GM12892 (cell line): ENCODE measurements at regions not wholly inside any gene's neighbourhood (a gene's known extent, or its start where the extent isn't known, plus 50 kb on each side); places are given as distances from the start of the nearest gene placed in this dataset.

Experiments used
- DNase-seq: peaks from one replicate; pipeline ENCODE4 v3.0.0; 2011; ENCODE audit not compliant: insufficient read length
- FAIRE-seq: peaks from 2 replicates; lab custom pipeline; 2011; peaks lifted over from hg19 to GRCh38; lab: Jason Lieb, UNC
- POLR2A ChIP-seq: IDR thresholded peaks from 2 replicates; pipeline ENCODE4 v1.6.1; 2011; ENCODE audit warnings: low read depth, low read length, control low read depth
- POLR2AphosphoS5 ChIP-seq: IDR thresholded peaks from 2 replicates; pipeline ENCODE4 v1.6.1; 2011; ENCODE audit warnings: low read depth, low read length, control low read depth
- TAF1 ChIP-seq: IDR thresholded peaks from 2 replicates; pipeline ENCODE4 v1.6.1; 2011; ENCODE audit warnings: low read depth, mild to moderate bottlenecking, control low read depth, low read length, borderline replicate concordance

- TF ChIP-seq POLR2AphosphoS5 = no peak
- no peak for TF ChIP-seq POLR2A
- TF ChIP-seq TAF1 = no peak
- DNase-seq (no peak), FAIRE-seq (no peak)
Measured at GRCh38 chr13:79660361-79660760, 179.4 kb downstream of the NDFIP2 start.

DNA sequence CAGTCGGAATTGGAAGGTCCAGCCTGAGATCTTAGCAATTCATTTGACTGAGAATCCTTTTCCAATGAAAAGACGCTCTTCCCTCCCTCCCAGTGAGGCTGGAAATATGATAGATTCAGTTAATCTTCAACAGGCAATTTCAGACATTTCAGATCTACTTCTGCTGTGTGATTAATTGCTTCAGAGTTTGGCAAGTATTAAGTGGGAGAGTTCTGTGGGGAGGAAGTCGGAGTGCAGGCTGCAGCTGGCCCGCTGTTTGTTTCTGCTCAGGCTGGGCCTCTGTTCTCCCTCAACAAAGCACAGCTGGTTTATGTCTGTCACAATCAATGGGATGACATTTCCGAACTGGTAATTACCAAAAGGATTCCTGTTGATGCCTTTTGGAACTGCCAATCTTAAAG, 178.2 kb downstream of the NDFIP2 start:
- TF ChIP-seq POLR2AphosphoS5 (no peak), TAF1 (no peak), POLR2A (no peak)
- no peak for DNase-seq
- no peak for FAIRE-seq

DNA sequence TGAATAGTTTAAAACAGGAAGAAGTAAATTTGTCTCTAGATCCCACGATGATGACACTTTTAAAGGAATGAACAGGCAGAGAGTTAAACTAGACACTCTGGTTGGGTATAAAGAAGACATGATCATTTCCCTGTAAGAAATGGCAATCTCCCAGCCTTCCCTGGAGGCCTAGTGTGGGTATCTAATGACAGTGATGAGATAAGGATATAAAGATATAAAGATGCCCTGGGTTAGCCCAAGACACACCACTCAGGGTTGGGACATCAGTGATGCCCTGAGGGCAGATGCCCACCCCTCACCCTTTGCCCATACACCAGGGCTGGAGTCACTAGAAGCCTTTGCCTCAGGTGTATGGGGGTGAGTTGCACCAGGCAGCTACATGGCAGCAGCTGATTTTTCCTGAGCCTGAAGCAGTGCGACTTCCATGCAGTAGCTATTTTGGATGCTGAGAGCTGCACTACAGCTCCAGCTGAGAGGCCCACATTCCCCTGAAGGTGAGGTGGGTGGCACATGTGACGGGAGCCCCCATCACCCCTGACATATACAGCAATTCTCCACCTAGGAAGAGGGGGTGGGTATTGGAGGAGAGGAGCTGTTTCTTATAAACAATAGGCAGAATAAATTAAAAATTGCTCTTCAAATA, 177.5 kb downstream of the NDFIP2 start:
- TF ChIP-seq POLR2A (no peak), POLR2AphosphoS5 (no peak), TAF1 (no peak)
- no peak for DNase-seq
- no peak for FAIRE-seq

GRCh38 chr13:79655509-79655908, 174.6 kb downstream of the NDFIP2 start:
- DNase-seq (no peak), FAIRE-seq (no peak)
- TF ChIP-seq POLR2A (no peak), POLR2AphosphoS5 (no peak), TAF1 (no peak)

GRCh38 chr13:79654520-79654919, 173.6 kb downstream of the NDFIP2 start:
- TF ChIP-seq POLR2AphosphoS5 (no peak), POLR2A (no peak), TAF1 (no peak)
- FAIRE-seq (no peak), DNase-seq (no peak)

- TF ChIP-seq POLR2AphosphoS5 (no peak), POLR2A (no peak), TAF1 (no peak)
- FAIRE-seq (no peak), DNase-seq (no peak)
Measured at GRCh38 chr13:79650688-79651087, 169.7 kb downstream of the NDFIP2 start.

DNA sequence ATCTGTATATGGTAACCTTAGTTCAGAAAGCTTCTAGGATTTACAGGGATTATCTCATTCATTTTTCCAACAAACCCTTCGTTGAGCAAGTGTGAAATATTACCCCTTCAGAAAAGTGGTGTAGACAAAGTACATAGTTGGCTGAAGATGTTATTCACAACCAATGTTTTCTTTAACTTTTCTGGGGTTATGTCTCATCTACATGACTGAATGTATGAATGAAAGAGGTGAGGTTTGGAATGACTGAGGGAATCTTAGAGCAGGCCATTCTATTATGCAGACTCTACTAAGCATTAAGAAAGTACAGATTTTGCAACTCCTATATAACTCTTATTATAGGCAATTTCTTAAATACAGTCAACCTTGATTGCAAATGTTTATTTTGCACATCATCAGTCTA, 167.2 kb downstream of the NDFIP2 start:
- DNase-seq (no peak), FAIRE-seq (no peak)
- TF ChIP-seq TAF1 (no peak), POLR2A (no peak), POLR2AphosphoS5 (no peak)

- DNase-seq (no peak), FAIRE-seq (no peak)
Measured at GRCh38 chr13:79647533-79647932, 166.6 kb downstream of the NDFIP2 start.

DNA sequence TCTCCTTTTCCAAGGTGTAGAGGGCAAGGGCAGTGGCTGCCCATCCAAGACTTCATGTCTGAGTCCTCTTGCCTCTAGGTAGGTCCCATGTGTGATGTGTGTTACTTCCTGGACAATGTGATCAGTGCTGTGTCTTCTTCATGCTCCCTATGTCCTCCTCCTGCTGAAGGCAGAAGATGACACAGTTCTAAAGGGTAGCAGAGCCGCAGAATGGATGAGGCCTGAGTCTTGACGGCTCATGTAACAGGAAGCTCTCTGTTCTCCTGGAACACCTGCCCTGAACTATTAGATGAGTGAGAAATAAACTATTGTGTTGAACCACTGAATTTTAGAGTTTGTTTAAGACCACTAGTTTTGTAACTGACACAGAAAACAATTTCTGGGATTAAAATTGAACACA, 165.9 kb downstream of the NDFIP2 start:
- TF ChIP-seq POLR2AphosphoS5 = no peak
- TF ChIP-seq POLR2A = no peak
- no peak for TF ChIP-seq TAF1
- FAIRE-seq (no peak), DNase-seq (no peak)

More at GRCh38 chr13:79647533-79647932, 166.6 kb downstream of the NDFIP2 start:
- TF ChIP-seq POLR2AphosphoS5 (no peak), POLR2A (no peak), TAF1 (no peak)

DNA sequence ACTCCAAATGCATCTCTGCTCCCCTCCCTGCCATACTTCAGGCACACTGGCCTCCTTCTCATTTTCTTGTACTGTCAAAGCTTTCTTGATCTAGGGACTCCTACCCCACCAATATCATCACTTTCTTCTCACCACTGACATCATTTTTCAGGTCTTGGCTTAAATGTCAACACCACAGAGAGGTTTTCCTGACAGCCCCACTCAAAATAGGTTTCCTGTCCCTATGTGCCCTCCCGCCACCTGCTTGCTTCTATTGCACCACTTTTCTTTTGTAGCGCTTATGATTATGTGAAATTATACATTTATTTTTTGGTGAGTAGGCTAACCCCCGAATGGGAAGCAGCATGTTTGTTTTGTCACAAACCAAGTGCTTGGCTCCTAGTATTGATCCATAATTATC, 164.6 kb downstream of the NDFIP2 start:
- FAIRE-seq = no peak
- no peak for DNase-seq
- TF ChIP-seq POLR2AphosphoS5 = no peak
- no peak for TF ChIP-seq TAF1
- TF ChIP-seq POLR2A = no peak

DNA sequence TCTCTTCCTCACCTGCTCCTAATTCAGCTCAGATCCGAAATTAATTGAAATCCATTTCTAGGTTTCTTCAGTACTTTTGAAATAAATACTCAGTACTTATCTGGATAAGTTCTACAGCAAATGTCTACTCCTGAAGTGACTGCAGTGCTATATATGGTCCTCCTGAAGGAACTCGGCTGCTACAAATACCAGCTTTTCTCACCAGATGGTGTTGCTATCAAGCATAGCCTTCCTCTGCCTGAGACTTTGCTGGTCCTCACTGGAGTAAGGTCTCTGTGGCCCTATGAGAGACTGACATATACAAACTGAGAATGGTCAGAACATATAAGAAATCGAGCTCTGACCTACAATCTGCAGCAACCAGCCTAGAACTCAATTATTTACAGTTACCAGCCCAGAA, 161.6 kb downstream of the NDFIP2 start:
- DNase-seq = no peak
- no peak for FAIRE-seq
- no peak for TF ChIP-seq POLR2AphosphoS5
- no peak for TF ChIP-seq TAF1
- TF ChIP-seq POLR2A = no peak

GRCh38 chr13:79637133-79637763, 156.3 kb downstream of the NDFIP2 start:
- FAIRE-seq (no peak), DNase-seq (no peak)
- TF ChIP-seq POLR2A (no peak), TAF1 (no peak), POLR2AphosphoS5 (no peak)
